GM20431 (cell line): ENCODE measurements at regions not wholly inside any gene's neighbourhood (a gene's known extent, or its start where the extent isn't known, plus 50 kb on each side); places are given as distances from the start of the nearest gene placed in this dataset.

ENCODE experiments used
- in situ Hi-C: fragments of 300-500 bp; cut with MseI, MboI; formaldehyde crosslinking; loops from one replicate; pipeline ENCODE4 v1.15.0; 2020; ENCODE audit warnings: low sequenced_read_pairs; ENCODE audit not compliant: unreplicated experiment

DNA sequence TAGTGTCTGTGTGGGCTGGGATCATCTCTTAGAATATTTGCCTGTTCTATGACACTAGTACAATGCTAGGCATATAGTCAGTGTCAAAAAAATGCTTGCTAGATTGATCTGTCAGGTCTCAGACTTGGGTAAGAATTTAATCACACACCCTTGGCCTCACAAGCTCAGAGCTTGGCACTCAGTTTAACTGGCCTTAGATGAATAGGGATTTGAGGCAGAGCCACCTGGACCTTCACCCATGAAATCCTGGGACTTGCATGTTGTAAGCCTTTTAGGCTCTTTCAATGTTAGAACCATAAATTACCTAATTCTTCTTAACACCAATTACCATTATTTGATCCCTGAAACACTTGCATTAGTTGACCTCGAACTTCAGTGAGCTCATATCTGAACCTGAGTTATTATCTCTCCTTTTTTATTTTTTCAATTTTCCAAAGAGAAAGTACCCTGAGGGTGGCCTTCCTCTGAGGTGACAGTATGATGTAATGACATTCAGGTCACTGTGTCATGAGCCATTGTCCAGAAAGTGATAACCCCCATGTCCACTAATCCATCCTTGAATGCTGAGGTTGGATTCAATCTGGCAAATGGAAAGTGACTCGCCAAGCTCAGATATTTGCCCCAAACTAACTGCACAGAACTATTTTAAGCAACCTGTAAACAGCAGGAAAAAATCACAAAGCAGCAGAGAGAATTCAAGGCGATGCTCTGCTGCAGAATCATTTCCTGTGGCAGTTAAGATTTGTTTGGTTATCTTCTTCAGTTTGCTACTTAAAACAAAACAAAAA lies 615.2 kb upstream of the NR2F2 start:
- in situ Hi-C loops: no loop called here

DNA sequence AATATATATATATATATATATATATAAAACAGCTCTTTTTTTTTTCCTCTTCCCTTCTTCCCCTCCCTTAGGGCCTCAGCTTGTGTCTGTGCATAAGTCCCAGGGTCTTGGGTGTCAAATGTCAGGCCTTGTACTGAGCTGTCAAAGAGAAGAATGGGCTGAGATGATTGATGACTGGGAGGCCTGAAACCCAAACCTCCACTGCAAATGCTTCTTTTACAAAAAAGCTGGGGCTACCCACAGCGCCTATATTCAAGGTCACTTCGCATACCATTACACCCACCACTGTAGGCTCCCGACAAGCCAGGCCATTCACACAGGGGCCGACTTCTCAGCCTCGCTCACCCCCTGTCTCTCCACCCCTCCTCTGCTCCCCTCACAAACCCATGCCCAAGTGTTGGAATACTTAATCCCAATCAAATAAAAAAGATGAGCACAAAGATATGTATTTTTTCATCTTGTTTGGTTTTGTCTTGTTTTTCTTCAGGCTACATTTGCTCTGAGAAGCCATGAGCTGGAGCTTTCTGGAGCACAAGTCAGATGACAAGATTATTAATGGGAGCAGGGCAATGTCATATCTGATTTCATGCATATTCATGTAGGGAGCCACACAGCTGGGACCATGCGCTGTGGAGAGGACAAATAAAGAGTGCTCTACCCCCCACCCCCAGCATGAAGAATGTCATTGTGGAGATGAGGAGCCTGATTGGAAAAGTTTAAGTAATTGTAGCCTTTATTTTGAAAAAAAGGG lies 614.4 kb upstream of the NR2F2 start:
- in situ Hi-C loops: no loop called here

DNA sequence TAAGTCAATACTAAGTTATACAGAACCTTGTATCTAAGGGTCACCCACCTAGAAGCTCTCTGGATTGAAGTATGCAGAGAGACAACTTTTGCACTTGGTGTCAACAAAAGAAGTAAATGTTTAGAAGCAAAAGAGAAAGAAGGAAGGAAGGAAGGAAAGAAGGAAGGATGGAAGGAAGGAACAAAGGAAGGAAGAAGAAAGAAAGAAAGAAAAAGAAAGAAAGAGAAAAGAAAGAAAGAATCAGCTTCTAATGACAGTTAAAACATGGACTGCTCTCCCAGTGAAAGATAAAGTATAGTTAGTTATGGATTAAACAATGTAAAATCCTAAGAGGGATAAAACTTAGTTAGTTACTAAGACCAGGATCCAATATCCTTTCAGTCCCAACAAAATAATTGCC lies 613.8 kb upstream of the NR2F2 start:
- in situ Hi-C loops: no loop called here

DNA sequence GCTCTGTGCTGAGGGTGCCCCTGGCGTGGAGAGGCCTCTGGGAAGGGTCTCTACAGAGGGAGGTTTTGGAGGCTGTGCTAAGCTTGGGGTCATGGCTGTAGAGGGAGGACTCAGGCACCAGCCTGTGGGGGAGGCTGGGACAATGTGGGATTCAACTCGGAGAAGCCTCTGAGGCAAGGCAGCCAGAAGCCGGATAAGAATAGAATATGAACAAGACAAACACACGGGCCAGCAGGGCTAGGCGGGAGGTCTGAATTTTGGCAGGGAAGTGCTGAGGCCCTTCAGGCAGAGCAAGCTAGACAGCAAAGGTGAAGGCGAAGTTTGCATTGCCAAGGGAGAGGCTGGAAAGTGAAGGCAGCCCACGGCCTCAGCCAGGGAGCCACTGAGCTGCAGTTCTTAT lies 612.1 kb upstream of the NR2F2 start:
- in situ Hi-C loops: no loop called here

DNA sequence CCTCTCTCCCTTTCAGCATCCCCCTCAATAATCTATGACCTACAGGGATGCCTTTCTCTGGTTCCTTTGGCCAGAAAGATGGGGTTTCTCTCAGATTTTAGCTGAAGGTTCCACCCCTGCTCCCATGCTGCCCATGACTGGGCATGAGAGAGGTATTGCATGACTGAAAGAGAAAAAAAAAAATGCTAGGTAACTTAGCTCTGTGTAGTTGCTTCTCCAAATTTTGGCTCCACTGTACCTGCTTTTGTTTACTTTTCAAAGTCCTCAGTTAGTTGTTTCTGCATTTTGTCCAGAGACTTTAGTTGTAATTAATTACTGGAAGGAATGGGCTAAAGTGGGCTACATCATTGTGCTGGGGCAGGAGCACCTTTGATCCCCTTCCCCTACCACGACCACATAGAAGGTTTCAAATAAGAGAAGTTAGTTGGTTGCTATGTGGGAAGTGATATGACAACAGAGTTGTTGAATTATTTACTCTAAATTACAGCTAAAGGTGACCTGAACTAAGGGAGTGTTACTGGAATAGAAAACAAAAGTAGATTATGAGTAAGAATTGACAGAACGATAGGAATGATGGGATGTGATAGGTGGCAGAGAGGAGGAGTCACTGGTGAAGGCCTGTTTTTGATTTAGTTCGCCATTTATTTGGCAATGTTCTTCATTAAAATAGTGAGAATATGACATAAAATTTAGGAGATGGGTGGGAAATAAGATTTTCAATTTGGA lies 605.4 kb upstream of the NR2F2 start:
- in situ Hi-C loops: no loop called here

DNA sequence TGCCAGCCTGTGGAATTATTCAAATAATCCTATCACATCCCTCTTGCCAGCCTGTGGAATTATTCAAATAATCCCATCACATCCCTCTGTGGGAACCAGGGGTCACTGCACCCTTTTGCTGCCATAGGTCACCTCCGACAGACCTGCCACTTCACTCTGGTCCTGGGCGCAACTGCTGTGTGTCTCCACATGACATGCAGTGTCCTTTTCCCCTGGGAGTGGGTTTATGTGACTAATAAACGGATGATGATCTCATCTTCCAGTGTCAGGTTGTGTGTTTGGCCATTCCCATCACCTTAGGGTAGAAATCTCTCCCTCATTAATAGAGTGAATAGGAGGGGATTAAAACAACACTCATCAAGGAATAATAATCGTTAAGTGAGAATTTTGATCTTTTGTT lies 603.6 kb upstream of the NR2F2 start:
- in situ Hi-C loops: no loop called here

DNA sequence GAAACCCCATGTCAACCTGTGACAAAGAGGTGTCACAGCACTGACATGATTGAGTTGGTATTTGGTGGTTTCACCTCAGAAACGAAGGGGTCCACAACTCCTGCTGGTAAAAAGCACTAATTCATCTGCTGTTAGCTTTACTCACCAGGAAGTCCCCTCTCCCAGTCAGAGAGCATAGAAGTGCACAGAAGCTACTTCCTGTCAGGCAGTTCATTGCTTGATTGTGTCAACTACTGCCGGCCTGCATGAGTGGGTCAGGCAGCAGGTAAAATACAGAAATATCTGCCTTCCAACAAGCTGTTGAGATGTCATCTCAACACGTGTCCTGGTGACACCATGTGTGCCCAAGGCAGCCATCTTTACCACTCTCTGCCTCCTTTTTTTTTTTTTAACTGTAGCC lies 596.6 kb upstream of the NR2F2 start:
- in situ Hi-C loops: no loop called here

DNA sequence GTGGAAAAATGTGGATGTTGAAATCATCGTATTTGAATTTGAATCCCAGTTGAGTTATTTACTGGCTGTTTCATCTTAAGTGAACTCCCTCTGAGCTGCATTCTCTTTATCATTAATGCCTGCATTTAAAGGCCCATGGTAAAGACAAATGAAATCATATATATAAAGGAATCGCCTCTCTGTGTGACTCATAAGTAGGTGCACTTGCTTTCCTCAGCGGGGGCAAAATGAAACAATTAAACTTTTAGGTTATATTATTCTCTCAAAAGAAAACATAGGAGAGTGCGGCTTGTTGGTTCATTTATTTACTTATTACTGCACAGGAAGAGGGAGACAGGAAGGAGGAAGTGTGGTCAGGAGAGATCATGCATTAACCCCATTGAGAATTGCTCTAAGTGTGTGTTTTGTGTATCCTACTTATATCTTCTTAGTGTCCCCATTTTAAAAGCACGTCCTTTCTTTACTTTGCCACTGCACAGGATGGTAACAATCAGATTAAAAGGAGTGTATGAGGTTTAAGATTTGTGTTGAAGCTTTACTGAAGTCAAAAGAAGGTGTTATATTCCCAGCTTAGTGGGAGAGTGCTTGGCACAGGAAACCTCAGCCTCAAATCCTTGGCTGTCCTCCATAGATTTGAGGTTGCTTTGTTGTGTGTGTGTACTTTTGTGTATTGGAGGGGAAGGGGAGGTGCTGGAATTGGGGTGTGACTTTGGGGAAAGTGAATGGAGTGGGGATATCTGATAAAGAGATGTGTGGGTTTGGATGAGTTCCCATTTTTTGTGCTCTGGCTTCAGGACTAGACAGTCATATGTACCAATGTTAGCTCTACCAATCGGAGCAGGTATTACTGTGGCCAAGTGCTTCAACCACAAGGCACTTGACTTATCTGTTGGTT lies 595.8 kb upstream of the NR2F2 start:
- in situ Hi-C loops: no loop called here

DNA sequence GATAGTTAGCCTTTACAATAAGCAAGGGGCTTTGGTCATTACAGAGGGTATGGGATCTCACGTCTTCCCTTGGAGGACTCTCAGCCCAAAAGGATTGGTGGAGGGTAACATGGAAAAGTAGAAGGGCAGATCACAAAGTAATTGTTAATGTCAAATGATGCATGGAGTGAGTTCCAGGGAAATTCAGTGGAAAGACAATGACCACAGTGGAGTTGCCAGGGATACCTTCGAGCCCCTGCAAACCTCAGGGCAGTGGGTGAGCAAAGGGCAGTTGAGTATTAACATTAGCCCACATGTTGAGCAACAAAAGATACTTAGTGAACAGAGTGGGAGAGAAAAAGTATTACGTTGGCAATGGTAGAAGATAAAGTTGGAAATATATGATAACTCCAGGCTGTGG lies 593.4 kb upstream of the NR2F2 start:
- in situ Hi-C loops: no loop called here

DNA sequence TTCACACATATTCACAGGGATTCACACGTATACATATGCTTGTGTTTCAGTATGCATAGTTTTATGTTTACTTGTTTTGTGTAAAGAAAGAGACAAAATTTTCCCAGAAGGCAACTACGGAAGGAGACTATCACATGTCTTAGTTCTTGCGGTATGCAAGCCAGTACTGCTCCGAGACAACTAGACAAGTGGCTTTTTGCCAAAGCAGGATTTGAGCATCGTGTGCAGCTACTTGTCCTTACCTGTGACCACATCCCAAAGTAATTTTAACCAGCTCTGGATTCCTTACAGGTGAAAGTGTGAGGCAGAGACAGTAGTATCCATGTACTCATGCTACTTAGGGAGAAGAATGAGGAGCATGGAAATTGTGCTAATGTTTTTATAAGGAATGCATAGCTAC lies 591.4 kb upstream of the NR2F2 start:
- in situ Hi-C loops: no loop called here

DNA sequence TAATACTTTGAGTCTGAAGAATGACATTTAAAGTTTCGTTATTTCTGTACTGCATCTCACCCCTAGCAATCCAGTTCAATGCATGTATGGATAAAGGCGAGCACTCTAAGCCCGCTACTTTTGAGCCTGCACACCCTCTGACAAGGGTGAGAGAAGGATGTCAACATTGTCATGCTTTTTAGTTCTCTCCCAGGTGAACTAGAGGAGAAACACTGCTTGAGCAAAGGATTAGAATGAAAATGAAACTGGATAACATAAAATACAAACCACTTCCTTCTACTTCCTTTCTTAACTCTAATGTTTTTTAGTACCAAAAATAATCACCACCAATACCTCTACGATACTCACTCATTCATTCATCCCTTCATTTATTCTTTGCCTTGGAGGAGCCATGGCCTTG lies 588.7 kb upstream of the NR2F2 start:
- in situ Hi-C loops: no loop called here

DNA sequence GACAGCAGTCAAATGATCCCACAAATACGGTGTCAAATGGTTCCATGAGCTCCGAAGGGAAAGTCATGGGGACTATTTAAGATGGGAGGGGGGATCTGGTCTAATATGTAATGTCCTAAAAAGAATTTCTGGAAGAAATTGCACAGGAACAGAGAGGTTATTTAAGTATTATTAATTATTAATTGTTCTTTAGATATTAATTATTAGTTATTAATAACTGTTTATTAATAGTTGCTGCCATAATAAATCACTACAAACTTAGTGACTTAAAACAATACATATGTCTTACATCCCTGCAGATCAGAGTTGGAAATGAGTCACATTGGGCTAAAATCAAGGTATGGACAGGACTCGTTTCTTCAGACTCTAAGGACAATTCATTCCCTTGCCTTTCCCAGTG lies 588.2 kb upstream of the NR2F2 start:
- in situ Hi-C loops: no loop called here

DNA sequence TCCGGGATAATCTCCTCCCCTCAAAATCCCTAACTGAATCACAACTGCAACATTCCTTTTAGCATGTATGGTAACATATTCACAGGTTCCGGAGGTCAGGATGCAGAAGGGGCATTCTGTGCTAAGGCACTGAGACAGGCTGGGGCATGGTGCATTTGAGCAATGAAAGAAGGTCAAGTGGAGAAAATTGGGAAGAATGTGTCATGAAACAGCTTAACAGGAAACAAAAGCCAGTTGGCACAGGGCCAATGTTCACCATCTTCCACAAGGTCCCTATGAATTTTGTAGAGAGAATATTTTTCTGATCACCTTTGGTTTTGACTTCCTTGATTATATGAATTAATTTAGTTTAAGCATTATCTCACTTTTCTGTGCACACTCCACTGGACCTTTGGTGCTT lies 587.7 kb upstream of the NR2F2 start:
- in situ Hi-C loops: no loop called here

DNA sequence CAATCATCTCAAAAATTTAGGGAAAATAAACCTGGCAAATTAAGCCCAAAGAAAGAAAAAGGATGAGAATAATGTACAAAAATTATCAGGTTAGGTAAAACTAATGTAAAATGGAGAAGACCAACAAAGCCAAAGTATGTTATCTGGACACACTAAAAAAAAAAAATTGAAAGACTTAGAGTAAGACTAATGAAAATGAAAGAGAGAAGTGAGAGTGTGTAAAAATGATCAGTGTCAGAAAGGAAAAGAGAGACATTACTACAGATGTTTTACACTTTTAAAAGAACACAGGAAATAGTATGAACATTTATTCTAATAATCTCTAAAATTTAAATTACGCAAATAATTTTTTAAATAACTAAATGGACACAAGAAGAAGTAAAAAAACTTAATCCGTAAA lies 573.3 kb upstream of the NR2F2 start:
- in situ Hi-C loops: no loop called here

DNA sequence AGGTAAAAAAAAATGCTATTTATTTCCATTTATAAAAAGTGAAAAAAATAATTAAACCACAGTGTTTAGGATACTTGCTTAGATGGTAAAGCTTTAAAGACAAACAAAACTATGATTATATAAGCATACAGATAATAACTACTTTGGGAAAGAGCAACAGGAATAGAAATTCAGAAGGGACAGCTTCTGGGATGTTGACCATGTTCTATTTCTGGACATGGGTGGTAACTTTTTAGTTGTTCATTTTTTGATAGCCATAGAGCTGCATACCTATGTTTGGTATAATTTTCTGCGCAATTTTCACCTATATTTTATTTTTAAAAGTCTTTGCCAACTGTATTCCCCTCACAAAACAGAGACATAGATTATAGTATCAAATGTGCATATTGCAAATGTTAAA lies 572.0 kb upstream of the NR2F2 start:
- in situ Hi-C loops: no loop called here

DNA sequence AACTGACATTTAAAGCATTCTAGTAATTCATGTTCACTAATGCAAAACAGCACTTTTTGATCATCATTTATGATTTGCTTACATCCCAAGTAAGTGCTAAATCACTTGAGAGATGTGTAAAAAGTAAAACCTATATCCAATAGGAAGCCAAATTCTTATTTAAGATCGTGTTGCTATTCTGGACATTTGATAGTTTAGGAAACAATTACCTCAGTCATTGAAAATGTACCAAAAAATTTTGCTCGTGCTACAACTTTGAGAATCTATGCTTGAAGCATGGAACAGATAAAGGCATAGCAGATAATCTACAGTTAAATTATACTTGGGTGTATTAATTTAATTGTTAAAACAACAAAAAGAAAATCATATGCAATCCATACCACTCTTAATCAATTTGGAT lies 571.6 kb upstream of the NR2F2 start:
- in situ Hi-C loops: no loop called here

DNA sequence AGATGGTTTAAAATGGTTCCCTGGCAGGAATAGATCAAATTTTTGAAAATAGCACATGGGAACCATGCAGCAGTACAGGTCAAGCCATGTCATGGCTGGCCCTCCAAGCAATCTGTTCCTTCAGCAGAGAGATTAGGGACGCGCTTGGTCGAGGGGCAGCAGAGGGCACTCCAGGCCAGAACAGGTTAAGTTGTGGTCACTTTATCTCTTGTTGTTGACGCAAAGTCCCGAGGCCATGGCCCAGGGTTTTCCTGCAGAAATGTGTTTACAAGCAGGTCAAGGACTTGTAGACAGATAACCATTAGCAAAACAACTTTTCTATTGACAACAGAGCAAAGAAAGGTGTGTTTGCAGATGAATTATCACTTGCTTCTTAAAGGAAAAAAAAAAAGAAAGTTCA lies 570.0 kb upstream of the NR2F2 start:
- in situ Hi-C loops: no loop called here

DNA sequence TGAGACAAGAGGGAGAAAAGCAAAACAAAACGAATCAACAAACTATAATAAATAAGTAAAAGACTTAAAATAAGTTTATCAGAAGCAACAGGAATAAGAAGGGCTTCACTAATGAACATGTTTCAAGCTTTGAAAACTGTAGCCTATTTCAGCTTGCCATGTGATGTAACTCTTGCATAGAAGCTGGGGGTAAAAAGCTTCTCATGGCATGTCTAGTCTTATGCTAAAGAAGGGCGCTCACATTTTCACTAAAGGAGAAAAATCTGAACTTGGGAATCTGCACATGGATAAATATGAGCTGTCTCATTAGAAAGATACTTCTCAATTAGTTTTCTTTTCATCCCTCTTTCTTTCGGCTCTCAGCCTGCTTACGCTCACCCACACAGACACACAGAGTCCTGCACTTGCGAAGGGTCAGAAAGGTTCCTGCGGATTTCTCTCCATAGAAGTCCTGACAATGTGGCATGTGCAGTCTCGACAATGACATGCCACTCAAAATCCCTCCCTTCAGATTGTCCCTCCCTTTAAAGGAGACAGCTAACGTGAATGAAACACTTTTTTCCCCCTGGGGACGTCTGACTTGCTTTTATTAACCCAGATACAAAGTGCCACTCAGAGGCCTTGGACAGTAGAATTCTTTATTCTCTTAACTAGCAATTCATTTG lies 568.9 kb upstream of the NR2F2 start:
- in situ Hi-C loops: no loop called here

DNA sequence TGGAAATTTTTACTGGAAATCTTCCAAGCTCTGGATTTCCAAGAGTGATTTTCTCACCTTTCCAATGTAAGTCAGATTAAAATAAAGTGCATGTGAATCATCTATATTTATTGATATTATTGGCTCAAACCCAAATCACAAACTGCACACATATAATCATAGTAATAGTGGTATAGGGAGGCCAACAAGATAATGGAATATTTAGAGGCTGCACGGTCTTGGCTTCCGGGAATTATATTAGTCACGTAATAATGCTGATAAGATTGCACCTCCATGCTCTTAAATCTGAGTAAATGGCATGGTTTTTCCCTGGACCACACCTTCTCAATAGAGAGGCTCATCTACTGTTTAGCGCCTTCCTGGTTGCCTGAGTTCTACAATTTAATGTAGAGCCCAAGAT lies 567.1 kb upstream of the NR2F2 start:
- in situ Hi-C loops: no loop called here

DNA sequence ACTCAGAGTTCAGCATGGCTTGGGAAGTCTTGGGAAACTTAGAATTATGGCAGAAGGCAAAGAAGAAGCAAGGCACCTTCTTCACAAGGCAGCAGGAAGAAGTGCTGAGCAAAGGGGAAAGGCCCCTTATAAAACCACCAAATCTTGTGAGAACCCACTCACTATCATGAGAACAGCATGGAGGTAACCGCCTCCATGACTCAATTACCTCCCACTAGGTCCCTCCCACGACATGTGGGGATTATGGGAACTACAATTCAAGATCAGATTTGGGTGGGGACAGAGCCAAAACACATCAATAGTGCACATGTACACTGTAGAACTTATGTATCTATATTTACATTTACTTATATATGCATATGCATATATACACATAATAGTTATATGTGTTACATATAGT lies 565.3 kb upstream of the NR2F2 start:
- in situ Hi-C loops: no loop called here
